ENCODE measurements at regions not wholly inside any gene's neighbourhood (a gene's known extent, or its start where the extent isn't known, plus 50 kb on each side); places are given as distances from the start of the nearest gene placed in this dataset.

DNA sequence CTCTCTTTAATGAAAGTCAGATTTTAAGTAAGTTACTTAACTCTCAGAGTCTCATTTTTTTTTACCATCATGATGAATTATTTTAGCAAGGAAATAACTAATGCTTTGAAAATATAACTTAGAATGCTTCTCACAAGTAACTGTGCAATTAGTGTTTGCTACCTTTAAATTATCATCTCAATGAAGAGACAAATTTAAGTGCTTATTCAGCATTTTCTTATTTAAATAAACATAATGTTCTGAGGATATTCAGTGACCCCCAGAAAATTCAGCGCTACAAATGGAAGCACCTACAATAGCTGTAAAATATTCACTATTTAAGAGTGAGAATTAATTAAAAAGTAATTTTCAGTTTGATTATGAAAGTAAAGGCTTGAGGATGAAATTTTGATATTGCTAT, 527.2 kb downstream of the SLITRK1 start:
- Mint-ChIP-seq H3K4me3 (no peak overlapping the region), H3K36me3 (no peaks in the 10 kb centered on the region), H3K4me1 (no peaks in the 10 kb centered on the region), H3K27ac (no peak overlapping the region), H3K27me3 (ENCODE audit: low read depth in 3 of 3) (no peaks in the 10 kb centered on the region), H3K9me3 (peaks cover 0 to 2% (median 0%) of the 10 kb centered on the region in 7 donors)
- no CpG with 5 or more reads among the region's 1 CpG for WGBS (ENCODE audit: insufficient coverage)
- Histone ChIP-seq H4K20me1 (ENCODE audit: insufficient read depth, low read length) (no peaks in the 10 kb centered on the region), H3K9me3 (replicated peaks in 1 of 2; ENCODE audit: control insufficient read depth in 1 of 2, insufficient read depth in 1 of 2, low read length in 2 of 2) (no peaks in the 10 kb centered on the region), H3K79me2 (ENCODE audit: insufficient read depth, low read length) (no peaks in the 10 kb centered on the region), H3K36me3 (replicated peaks in 1 of 2; ENCODE audit: control insufficient read depth in 1 of 2, insufficient read depth in 2 of 2, low read length in 2 of 2) (no peaks in the 10 kb centered on the region), H3K4me3 (replicated peaks in 1 of 3; ENCODE audit: low read depth in 2 of 3, low read length in 3 of 3) (no peak overlapping the region), H3K27me3 (ENCODE audit: control insufficient read depth in 2 of 2, insufficient read depth in 2 of 2, low read length in 2 of 2) (no peaks in the 10 kb centered on the region), H2AFZ (ENCODE audit: insufficient read depth, low read depth, low read length, poor library complexity, severe bottlenecking) (no peak overlapping the region), H3K4me1 (ENCODE audit: control insufficient read depth in 1 of 2, insufficient read depth in 2 of 2, low read length in 2 of 2) (no peaks in the 10 kb centered on the region), H3K4me2 (replicated peaks; ENCODE audit: extremely low read depth, low read length, poor library complexity, severe bottlenecking) (no peak overlapping the region), H3K27ac (ENCODE audit: low read depth in 1 of 2, low read length in 2 of 2) (no peak overlapping the region), H3K9ac (ENCODE audit: insufficient read depth, low read length, poor library complexity, severe bottlenecking) (no peak overlapping the region)
- no peak for DNase-seq
- intact Hi-C loops (cut with micrococcal nuclease), result no loop called here
- TF ChIP-seq, protein P1, sequence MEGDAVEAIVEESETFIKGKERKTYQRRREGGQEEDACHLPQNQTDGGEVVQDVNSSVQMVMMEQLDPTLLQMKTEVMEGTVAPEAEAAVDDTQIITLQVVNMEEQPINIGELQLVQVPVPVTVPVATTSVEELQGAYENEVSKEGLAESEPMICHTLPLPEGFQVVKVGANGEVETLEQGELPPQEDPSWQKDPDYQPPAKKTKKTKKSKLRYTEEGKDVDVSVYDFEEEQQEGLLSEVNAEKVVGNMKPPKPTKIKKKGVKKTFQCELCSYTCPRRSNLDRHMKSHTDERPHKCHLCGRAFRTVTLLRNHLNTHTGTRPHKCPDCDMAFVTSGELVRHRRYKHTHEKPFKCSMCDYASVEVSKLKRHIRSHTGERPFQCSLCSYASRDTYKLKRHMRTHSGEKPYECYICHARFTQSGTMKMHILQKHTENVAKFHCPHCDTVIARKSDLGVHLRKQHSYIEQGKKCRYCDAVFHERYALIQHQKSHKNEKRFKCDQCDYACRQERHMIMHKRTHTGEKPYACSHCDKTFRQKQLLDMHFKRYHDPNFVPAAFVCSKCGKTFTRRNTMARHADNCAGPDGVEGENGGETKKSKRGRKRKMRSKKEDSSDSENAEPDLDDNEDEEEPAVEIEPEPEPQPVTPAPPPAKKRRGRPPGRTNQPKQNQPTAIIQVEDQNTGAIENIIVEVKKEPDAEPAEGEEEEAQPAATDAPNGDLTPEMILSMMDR (IDR thresholded peaks at IDR 0.05), result no peak

DNA sequence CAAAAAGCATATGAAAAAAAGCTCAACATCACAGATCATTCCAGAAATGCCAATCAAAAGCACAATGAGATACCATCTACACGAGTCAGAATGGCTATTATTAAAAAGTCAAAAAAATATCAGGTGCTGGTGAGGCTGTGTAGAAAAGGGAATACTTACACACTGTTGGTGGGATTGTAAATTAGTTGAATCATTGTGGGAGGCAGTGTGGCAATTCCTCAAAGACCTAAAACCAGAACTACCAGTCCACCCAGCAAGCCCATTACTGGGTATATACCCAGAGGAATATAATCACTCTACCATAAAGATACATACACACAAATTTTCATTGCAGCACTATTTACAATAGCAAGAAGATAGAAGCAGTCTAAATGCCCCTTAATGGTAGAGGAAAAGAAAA, 529.9 kb downstream of the SLITRK1 start:
- Mint-ChIP-seq H3K27me3 (ENCODE audit: low read depth in 3 of 3) (no peaks in the 10 kb centered on the region), H3K9me3 (peaks cover 0 to 2% (median 2%) of the 10 kb centered on the region in 7 donors), H3K27ac (no peak overlapping the region), H3K4me3 (no peak overlapping the region), H3K4me1 (no peaks in the 10 kb centered on the region), H3K36me3 (no peaks in the 10 kb centered on the region)
- Histone ChIP-seq H3K4me3 (replicated peaks in 1 of 3; ENCODE audit: low read depth in 2 of 3, low read length in 3 of 3) (no peak overlapping the region), H3K9ac (ENCODE audit: insufficient read depth, low read length, poor library complexity, severe bottlenecking) (no peak overlapping the region), H4K20me1 (ENCODE audit: insufficient read depth, low read length) (no peaks in the 10 kb centered on the region), H3K9me3 (replicated peaks in 1 of 2; ENCODE audit: control insufficient read depth in 1 of 2, insufficient read depth in 1 of 2, low read length in 2 of 2) (no peaks in the 10 kb centered on the region), H3K4me1 (ENCODE audit: control insufficient read depth in 1 of 2, insufficient read depth in 2 of 2, low read length in 2 of 2) (no peaks in the 10 kb centered on the region), H3K27ac (ENCODE audit: low read depth in 1 of 2, low read length in 2 of 2) (no peak overlapping the region), H3K27me3 (ENCODE audit: control insufficient read depth in 2 of 2, insufficient read depth in 2 of 2, low read length in 2 of 2) (no peaks in the 10 kb centered on the region), H3K4me2 (replicated peaks; ENCODE audit: extremely low read depth, low read length, poor library complexity, severe bottlenecking) (no peak overlapping the region), H2AFZ (ENCODE audit: insufficient read depth, low read depth, low read length, poor library complexity, severe bottlenecking) (no peak overlapping the region), H3K36me3 (replicated peaks in 1 of 2; ENCODE audit: control insufficient read depth in 1 of 2, insufficient read depth in 2 of 2, low read length in 2 of 2) (no peaks in the 10 kb centered on the region), H3K79me2 (ENCODE audit: insufficient read depth, low read length) (no peaks in the 10 kb centered on the region)
- TF ChIP-seq, protein P1 (IDR thresholded peaks at IDR 0.05), result no peak
- DNase-seq, result no peak
- intact Hi-C loops (cut with micrococcal nuclease), result no loop called here
- WGBS (ENCODE audit: insufficient coverage), result no CpG with 5 or more reads among the region's 1 CpG

All from CD14-positive monocyte (primary cell).